ENCODE measurements at regions not wholly inside any gene's neighbourhood (a gene's known extent, or its start where the extent isn't known, plus 50 kb on each side); places are given as distances from the start of the nearest gene placed in this dataset.
"Not testable (repeated sequence)": the region's sequence is repeated elsewhere in the genome, so short reads cannot be mapped to it uniquely, and the experiment has no call there.

DNA sequence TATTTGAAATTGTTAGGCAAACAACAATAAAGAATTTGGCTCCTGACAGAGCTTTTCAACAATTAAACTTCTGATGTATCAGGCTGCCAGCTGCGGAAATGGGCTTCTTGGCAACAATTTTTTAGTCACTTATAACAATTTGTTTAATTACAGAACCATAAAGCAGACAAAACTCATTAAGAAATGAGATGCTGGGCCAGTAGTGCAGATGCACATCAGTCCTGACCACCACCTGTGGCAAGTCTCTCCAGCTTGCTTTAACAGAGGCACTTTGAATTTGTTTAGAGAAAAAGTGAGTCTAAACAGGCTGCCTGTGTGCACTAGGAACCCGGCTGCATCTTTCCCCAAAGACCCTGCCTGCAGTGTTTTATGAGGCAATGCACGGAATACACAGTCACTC, 1124.4 kb downstream of the NXPH1 start:
- no peak for DNase-seq

DNA sequence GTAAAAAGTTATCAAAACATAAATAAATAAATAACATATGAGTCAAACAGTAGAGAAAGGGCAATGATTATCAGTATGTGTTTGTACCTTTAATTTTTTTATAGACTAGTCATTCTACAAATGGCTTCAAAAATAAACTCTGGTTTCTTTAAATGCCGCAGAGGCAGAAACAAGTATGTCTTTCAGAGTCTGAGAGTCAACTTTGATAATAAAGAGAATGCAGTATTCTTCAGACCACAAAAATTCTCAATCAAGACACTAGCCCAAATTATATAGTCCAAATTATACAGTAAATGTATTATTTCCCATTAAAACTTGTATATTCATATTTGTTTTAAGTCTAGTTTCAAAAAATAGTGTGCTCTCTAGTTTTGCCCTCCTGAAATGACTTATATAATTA, 1142.3 kb downstream of the NXPH1 start:
- DNase-seq = no peak

DNA sequence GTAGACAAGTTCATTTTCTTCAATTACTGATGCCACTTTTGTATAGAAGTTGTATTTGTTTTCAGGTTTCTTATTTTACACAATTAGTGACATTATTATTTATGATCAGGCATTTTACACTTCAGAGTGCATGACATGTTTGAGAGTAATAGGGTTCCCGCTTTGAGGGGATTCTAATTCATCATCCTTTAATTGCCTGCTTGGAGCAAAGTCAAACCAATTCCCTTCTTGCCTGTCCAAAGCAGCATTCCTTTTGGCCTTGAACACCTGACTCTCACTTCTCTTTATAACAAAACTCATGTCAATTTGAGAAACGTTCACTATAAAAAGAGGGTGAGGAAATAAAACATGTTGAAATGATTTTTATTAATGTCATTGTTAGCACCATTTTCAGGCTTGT, 1149.4 kb downstream of the NXPH1 start:
- no peak for DNase-seq

DNA sequence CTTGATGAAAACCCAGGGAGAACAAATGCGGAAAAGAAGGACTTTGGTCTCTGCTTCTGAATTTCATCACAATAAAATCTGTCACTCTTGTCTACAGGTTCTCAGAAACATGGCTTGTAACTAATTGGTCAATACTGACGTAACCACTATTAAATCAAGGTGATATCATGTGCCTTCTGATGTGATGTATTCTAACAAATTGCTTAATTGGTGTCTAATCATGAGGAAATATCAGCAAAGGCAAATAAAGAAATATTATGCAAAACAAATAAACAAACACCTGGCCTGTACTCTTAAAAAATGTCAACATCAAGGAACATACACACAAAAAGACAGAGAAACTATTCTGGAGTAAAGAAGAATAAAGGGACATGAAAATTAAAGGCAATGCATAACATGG, 1165.0 kb downstream of the NXPH1 start:
- DNase-seq = no peak

DNA sequence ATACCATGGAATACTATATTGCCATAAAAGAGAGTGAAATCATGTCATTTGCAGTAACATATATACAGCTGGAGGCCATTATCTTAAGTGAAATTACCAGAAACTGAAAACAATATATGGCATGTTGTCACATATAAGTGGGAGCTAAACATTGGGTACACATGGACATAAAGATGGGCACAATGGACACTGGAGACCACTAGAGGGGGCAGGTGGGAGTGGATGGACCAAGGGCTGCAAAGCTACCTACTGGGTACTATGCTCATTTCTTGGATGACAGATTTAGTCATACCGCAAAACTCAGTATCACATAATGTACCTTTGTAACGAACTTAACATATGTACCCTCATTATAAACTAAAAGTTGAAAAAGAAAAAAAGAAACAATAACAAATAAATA, 1167.6 kb downstream of the NXPH1 start:
- no peak for DNase-seq

DNA sequence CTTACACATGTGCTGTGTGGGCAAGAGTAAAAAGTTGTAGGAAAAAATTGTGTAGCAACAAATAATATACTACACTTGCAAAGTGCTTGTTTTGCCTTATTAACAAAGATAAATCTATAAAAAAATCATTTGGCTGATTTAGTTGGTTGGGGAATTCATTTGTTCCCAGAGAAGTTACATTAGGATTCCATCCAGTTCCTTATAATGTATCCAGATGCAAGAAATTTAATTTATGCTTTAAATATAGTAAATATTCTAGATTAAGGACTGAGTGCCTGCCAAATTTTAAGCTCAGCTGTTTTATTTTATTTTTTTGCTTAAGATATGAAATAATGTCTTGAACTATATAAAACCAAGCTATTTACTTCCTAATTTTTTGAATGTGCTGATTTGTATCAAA, 1169.9 kb downstream of the NXPH1 start:
- DNase-seq = no peak

DNA sequence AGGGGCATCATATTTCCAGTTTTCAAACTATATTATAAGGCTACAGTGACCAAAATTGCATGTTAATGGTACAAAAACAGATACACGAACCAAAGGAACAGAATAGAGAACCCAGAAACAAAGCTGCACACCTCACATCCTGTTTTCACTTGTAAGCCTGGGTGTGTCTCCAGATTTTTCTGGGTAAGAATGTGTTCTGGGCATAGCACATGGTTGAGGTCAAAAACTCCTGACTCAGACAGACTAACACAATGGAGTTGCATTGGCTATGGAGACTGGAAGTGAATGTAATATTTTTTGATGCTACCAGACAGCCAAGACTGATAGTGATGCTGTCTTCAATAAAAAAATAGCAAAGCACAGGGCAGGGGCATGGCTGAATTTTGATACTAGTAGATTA, 1175.2 kb downstream of the NXPH1 start:
- no peak for DNase-seq

DNA sequence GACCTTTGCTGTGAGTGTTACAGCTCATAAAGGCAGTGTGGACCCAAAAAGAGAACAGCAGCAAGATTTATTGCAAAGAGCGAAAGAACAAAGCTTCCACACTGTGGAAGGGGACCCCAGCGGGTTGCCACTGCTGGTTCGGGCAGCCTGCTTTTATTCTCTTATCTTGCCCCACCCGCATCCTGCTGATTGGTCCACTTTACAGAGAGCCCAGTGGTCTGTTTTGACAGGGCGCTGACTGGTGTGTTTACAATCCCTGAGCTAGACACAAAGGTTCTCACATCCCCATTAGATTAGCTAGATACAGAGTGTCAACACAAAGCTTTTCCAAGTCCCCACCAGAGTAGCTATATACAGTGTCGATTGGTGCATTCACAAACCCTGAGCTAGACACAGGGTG, 1187.5 kb downstream of the NXPH1 start:
- not testable (repeated sequence) for DNase-seq

DNA sequence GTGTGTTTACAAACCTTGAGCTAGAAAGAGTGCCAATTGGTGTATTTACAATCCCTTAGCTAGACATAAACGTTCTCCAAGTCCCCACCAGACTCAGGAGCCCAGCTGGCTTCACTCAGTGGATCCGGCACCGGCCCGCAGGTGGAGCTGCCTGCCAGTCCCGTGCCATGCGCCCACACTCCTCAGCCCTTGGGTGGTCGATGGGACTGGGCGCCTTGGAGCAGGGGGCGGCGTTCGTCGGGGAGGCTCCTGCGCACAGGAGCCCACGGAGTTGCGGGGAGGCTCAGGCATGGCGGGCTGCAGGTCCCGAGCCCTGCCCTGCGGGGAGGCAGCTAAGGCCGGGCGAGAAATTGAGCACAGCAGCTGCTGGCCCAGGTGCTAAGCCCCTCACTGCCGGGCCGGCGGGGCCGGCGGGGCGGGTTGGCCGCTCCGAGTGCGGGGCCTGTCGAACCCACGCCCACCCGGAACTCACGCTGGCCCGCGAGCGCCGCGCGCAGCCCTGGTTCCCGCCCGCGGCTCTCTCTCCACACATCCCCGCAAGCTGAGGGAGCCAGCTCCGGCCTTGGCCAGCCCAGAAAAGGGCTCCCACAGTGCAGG, 1188.0 kb downstream of the NXPH1 start:
- DNase-seq = not testable (repeated sequence)

DNA sequence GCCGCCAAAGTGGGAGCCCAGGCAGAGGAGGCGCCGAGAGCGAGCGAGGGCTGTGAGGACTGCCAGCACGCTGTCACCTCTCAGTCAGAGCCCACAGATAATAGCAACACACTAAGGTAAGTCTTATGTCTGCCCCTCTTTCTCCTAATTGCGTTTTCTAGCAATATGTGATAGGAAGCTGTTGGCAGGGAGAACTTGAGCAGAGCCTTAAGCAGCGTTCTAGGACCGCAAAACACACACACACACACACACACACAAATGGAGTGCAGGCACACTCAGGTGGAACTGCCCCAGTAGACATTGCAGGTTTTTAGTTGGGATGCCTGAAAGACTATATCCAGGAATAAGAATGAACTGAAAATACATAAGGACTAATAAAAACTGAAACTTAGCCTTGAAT, 1188.5 kb downstream of the NXPH1 start:
- no peak for DNase-seq

DNA sequence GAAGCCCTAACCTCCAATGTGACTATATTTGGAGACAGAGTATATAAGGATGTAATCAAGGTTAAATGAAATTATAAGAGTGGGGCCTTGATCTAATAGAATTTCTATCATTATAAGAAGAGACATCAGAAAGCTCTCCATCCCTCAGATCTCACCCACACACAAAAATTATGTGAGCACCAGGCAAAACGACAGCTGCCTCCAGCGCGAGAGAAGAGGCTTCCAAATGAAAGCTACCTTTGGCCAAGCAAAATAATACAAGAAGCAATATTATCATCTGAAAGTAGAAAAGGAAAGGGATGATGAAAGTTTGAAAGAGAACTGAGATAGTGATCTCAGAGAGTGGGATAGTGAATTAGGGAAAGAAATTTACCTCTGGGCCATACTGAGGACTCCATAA, 1192.5 kb downstream of the NXPH1 start:
- no peak for DNase-seq

DNA sequence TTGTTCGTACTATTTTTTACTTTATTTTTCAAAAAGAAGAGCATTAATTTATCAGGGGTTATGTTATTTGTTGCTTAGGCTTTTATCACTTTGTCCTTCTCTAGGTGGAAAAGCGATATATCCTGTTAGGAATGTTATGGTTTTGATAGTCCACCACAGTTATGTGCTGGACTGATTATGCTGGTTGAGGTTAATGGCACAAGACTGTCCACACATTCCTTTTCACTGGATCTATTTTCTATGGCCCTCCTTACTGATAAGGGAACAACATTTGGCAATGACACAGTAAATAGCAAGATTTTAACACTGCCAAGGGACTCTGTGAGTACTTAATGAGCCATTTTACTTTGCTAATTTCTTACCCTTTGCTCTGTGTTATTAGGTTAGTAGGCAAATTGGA, 1212.3 kb downstream of the NXPH1 start:
- DNase-seq = no peak

DNA sequence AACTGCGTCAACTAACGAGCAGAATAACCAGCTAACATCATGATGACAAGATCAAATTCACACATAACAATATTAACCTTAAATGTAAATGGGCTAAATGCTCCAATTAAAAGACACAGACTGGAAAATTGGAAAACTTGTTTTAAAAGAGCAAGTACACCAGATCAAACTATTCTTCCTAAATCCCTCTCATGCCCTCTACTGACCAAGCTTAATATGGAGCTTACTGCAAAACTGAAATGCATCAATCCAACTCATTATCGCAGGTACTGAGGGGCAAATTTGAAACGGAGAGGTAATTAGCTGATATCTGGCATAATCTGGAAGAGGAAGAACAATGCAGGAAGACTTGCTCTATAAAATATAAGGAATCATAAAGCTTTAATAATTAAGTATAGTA, 1223.8 kb downstream of the NXPH1 start:
- no peak for DNase-seq

DNA sequence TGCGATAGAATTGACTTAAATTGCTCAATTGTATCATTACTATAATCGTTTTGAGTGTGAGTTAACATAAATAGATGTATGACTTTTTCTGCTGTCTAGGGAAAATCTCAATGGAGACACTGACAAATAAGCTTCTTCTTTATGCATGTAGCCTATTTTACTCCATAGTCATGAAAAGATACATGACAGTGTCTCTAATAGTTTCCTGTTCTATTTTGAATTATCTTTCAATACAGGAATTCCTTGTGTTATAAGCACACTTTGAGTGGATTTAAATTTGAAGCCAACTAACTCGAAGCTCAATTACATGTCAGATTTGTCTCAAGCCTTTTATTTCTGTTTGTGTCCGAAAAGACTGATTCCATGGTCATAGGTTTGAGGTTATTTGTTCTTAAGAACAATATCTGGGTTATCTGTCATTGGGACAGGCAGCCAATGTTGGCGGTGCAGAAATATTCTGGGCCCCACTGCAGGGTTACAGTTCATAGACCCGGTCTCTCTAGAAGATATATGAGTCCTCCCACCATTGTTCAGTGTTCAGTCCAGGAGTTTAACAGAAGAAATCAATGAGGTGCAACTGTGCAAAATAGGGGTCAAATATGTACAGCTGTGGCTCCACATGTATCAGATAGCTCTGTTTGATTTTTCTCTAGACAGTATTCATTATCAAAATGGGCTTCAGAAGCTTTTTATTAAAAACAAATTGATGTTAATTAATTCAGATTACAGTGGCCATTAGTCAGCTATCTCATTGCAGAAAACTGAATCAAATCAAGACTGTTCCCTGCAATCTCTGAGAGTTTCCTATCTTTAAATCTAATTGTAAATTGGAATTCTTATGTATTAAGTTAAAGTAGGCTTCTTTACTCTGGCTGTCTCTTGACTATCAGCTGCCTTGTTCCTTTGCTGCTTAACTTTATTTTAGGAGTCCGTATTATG, 1238.8 kb downstream of the NXPH1 start:
- no peak for DNase-seq

DNA sequence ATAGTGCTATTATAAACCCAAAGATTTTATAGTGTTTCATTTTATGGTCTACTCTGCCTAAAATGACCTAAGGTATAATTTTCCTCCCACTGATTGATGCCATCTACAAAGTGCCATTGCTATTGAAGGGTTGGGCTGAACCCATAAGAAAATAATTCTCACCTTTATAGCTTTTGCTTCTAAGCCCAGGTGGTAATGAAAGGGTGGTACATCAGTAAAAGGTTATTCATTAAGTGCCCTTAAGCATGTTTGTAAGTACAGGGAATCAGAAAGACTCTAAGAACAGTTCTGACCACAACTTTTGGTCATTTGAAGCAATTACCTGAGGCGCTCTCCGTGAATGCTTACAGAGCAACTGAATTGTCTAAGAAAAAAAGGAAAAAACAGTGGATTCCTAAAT, 1247.3 kb downstream of the NXPH1 start:
- no peak for DNase-seq

DNA sequence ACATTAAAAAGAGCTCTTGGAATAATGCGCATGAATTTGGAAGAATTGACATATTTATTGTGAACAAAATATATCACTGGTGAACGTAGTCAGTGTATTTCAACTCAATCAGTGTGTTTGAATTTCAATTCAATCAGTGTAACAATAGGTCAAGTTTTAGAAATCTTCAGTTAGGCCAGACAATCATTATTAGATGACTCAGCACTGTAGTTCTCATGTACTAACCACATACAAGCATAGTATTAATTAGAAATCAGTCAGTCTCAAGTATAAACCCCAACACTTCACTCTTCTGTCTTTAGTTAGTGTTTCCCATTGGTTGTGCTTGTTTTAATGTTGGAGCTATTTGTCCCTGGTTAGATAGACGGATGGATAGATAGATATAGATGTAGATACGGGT, 1247.9 kb downstream of the NXPH1 start:
- no peak for DNase-seq

DNA sequence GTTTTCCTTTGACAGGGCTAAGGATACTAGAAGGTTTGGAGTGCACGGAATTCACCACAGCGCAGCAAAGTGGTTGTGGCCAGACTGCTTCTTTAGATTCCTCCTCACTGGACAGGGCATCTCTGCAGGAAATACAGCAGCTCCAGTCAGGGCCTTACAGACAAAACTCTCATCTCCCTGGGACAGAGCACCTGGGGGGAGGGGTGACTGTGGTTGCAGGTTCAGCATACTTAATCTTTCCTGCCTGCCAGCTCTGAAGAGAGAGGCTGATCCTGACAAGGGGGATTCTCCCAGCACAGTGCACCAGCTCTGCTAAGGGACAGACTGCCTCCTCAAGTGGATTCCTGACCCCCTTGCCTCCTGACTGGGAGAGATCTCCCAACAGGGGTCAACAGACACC, 1257.9 kb downstream of the NXPH1 start:
- no peak for DNase-seq

DNA sequence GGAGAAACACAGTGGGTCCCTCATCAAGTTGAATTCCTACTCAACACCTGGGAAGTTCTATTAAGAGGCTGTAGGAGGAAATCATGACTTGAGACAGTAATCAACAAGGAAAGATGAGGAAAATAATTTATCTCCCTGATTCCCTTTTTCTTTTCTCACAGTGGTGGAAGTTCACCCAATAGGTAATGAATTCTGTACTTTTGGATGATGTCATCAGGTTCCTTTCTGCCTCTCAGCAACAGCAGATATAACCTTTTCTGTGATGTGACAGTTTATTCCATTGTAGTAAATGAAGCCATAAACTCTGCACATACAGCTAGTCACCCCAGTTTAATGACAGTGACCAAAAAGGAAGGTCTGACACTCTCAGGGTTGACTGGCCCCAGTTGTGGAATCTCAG, 1265.0 kb downstream of the NXPH1 start:
- no peak for DNase-seq

DNA sequence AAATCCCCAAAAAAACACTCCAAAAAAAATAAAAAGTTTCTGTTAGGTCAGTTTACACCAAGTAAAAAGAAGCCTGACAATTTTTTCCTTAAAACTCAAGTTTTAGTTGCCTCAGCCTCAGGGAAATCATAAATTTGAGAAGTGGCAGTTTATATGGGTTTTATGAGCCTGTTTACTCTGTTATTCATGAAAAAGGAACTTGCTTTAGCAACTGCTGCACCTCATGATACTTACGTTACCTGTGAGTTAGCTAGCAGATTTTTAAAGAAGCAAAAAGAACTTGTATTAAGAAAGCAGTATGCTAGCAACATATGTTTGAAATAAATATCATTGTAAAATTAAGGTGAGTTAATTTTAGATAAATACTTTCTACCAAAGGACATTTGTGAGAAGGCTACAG, 1264.5 kb upstream of the PHF14 start:
- DNase-seq = no peak

DNA sequence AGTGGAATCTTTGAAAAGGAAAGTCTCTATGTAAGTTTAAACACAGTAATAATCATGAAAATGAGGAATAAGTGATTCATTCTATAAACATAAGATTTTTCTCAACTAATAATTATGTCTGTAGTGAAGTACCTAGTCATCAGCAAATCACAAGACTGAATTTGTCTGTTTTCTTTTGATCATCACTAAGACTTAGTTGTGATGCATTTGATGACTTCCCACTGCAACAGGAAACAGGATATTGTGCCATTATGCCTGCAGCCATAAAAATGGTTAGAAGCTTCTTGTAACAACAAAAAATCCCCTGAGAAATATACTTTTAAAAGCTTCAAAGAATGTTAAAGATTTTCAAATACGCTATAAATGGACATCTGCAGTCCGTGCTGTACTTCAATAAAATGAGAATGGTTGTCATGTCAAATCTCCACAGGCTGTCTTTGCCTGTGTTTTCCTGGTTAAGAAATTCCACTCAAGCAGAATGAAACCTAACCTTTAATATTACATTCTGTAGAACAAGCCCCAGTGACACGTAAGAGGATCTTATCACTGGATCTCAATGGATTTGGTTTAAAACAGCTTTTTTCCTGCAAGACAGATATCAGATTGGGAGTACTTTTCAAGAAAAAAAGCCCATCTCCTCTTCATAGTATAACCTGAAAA, 1262.3 kb upstream of the PHF14 start:
- DNase-seq = no peak

DNA sequence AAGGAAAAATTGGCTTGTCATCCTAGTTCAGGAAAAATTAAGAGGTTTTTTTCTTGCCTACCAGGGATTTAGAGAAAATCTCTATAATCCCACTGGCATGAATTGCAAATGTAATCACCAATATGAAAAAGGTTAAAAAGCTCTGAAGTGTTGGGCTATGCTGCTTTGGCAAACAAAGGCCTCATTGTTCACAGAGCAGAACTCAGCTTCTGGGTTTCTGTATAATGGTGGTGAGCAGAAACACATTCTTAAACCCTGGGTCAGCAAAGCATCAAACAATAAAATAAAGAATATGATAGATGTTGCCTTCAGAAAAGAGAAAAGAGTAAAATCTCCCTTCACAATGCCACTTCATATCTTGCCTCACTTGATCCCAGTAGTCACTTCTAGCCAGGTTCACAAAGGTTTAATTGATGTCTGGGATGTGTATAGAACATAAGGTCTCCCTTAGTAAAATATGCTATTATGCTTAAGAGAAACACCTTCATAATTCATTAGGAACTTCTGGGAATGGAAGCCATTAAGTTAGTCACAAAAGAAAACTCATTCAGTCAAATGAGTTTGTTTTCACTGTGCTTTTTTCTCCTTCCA, 1255.5 kb upstream of the PHF14 start:
- no peak for DNase-seq

DNA sequence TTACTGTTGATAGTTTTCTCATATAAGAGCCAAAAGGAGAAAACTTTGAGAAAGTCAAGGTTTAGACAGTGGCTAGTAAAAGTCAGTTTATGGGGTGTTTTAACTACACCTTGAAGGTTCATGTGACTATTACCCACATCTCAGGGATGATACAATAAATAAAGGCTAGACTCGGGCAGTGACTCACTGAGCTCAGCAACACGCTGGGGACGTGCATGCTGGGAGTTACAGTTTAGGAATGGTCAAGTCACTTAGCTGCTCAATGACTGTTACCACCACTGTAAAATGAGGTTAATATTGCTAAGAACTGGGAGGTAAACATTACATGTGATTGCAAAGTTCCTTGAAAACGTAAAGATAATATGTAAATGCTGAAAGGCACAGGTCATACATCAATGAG, 1254.4 kb upstream of the PHF14 start:
- no peak for DNase-seq

DNA sequence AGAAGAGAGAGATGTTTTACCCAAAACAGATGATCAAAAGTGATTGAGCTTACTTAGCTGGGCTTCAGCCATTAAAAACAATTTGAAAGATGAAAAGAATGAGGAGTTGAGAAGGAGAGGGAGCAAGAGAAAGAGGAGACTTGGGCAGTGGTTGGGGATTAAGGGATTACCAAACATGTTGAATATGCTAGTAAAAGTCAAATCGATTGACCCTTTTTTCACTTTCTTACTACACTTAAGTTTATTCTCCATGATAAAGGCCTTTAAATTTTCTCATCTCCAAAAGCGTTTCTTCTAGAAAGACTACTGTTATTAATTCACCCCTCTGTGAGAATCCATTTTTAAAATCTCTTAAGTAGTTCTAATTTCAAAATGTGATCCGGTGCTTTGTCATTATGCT, 1254.0 kb upstream of the PHF14 start:
- no peak for DNase-seq
